ENCODE measurements at regions not wholly inside any gene's neighbourhood (a gene's known extent, or its start where the extent isn't known, plus 50 kb on each side); places are given as distances from the start of the nearest gene placed in this dataset.

DNA sequence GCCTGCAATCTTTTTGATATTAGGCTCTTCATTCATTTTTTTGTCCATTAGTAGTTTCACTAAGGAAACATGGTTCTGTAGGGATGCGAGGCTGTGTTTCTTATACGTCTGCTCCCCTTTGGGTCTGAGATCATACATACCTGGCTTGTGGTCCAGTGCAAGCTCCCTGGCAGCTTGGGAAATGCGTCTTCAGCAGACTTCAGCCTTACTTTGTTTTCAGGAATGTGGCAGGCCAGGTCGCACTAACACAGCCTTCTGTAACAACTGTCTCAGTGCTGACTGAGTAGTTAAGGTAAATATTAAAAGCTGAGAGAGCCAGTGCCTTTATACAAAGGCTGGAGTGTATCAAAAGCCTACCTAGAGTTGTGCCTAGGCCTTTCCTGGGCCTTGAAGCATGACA is 970.5 kb upstream of the EEF2KMT start:
- TF ChIP-seq, protein P1, sequence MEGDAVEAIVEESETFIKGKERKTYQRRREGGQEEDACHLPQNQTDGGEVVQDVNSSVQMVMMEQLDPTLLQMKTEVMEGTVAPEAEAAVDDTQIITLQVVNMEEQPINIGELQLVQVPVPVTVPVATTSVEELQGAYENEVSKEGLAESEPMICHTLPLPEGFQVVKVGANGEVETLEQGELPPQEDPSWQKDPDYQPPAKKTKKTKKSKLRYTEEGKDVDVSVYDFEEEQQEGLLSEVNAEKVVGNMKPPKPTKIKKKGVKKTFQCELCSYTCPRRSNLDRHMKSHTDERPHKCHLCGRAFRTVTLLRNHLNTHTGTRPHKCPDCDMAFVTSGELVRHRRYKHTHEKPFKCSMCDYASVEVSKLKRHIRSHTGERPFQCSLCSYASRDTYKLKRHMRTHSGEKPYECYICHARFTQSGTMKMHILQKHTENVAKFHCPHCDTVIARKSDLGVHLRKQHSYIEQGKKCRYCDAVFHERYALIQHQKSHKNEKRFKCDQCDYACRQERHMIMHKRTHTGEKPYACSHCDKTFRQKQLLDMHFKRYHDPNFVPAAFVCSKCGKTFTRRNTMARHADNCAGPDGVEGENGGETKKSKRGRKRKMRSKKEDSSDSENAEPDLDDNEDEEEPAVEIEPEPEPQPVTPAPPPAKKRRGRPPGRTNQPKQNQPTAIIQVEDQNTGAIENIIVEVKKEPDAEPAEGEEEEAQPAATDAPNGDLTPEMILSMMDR (IDR thresholded peaks at IDR 0.05): no peak
- TF ChIP-seq POLR2A (IDR thresholded peaks at IDR 0.05): no peak

All from uterus (tissue), 2 donors.